A549 (cell line): ENCODE measurements at regions not wholly inside any gene's neighbourhood (a gene's known extent, or its start where the extent isn't known, plus 50 kb on each side); places are given as distances from the start of the nearest gene placed in this dataset.
A peak's percentile ranks its signal among the peaks of the same experiment; 100 is the strongest.

Source experiments
- ATAC-seq, 2 experiments: fragments of 200-7000 bp in 1 of 2; fragments of >200 bp in 1 of 2; cut with Nextera tagmentation in 1 of 2; cut with Tn5 transposase in 1 of 2; 3 replicates each; pipeline versions ENCODE4 v1.8.0 to v1.9.1; 2018 to 2020; ENCODE audit warnings: mild to moderate bottlenecking in 1 of 2, moderate library complexity in 1 of 2
- CTCF ChIA-PET: fragments of 300-600 bp; sonication (Branson Sonifier 250); formaldehyde crosslinking; extraction: SDS; loops from one replicate; lab custom pipeline; 2021; ENCODE audit warnings: antibody characterized with exemption, inconsistent platforms; lab: Yijun Ruan, JAX
- POLR2A ChIA-PET: fragments of 350-600 bp; formaldehyde crosslinking; extraction: SDS; loops from one replicate; lab custom pipeline; 2021; ENCODE audit warnings: antibody characterized with exemption, inconsistent platforms; lab: Yijun Ruan, JAX
- DNase-seq, 2 experiments: peaks; one replicate each; pipeline versions ENCODE4 v3.0.0 to v3.0.0-alpha.2; 2011 to 2016; ENCODE audit warnings: low read depth in 1 of 2, low spot score in 1 of 2
- FAIRE-seq: peaks from 2 replicates; lab custom pipeline; 2011; peaks lifted over from hg19 to GRCh38; lab: Jason Lieb, UNC
- H3K27ac ChIP-seq, 2 experiments: fragments of >200 bp; sonication (Bioruptor Twin); formaldehyde crosslinking; 3 replicates each; pipeline ENCODE4 v1.5.1; 2016 to 2017
- H3K4me1 ChIP-seq: fragments of >200 bp; sonication (Bioruptor Twin); formaldehyde crosslinking; 3 replicates; pipeline ENCODE4 v1.6.1; 2016
- H3K4me2 ChIP-seq: fragments of >200 bp; sonication (Bioruptor Twin); formaldehyde crosslinking; 3 replicates; pipeline ENCODE4 v1.6.1; 2016
- H3K4me3 ChIP-seq: fragments of >200 bp; sonication (Bioruptor Twin); formaldehyde crosslinking; 3 replicates; pipeline ENCODE4 v1.5.1; 2016
- H3K9me3 ChIP-seq: fragments of >200 bp; sonication (Bioruptor Twin); formaldehyde crosslinking; 3 replicates; pipeline ENCODE4 v1.6.1; 2016
- ATOH8 ChIP-seq: fragments of 250-450 bp; sonication (Bioruptor Pico); IDR thresholded peaks from 2 replicates; pipeline ENCODE4 v1.5.0; 2020; ENCODE audit warnings: low read depth, mild to moderate bottlenecking, moderate library complexity
- BHLHE40 ChIP-seq: IDR thresholded peaks from 2 replicates; pipeline ENCODE4 v1.6.1; 2012; ENCODE audit warnings: low read depth, low read length, inconsistent platforms
- CHD2 ChIP-seq: fragments of 150-350 bp; IDR thresholded peaks from 2 replicates; pipeline ENCODE4 v1.6.1; 2014; ENCODE audit warnings: low read length; ENCODE audit not compliant: partially characterized antibody
- CHD4 ChIP-seq: fragments of 200-600 bp; sonication (generic); IDR thresholded peaks from 2 replicates; pipeline ENCODE4 v1.6.1; 2016; ENCODE audit warnings: antibody characterized with exemption, mild to moderate bottlenecking, borderline replicate concordance
- EHF ChIP-seq: fragments of 250-450 bp; sonication (Bioruptor Pico); IDR thresholded peaks from 2 replicates; pipeline ENCODE4 v1.5.0; 2020; ENCODE audit warnings: mild to moderate bottlenecking
- FOSB ChIP-seq: fragments of 250-450 bp; sonication (Bioruptor Pico); IDR thresholded peaks from 2 replicates; pipeline ENCODE4 v1.5.0; 2020; ENCODE audit warnings: mild to moderate bottlenecking, moderate library complexity
- FOSL2 ChIP-seq, 2 experiments: fragments of 450-650 bp in 1 of 2; fragments of >200 bp in 1 of 2; sonication (Bioruptor Twin) in 1 of 2; formaldehyde crosslinking; IDR thresholded peaks; 2 replicates each; pipeline versions ENCODE4 v1.5.0 to v1.6.1; 2016 to 2020; ENCODE audit warnings: mild to moderate bottlenecking in 1 of 2, moderate library complexity in 1 of 2
- FOXS1 ChIP-seq: fragments of 250-450 bp; sonication (Bioruptor Pico); IDR thresholded peaks from 2 replicates; pipeline ENCODE4 v1.5.0; 2020; ENCODE audit warnings: mild to moderate bottlenecking, moderate library complexity
- GATA3 ChIP-seq: IDR thresholded peaks from 2 replicates; pipeline ENCODE4 v1.6.1; 2012; ENCODE audit warnings: borderline replicate concordance
- HDAC2 ChIP-seq: fragments of 200-600 bp; sonication (generic); IDR thresholded peaks from 2 replicates; pipeline ENCODE4 v1.6.1; 2016
- HMGXB4 ChIP-seq: fragments of 250-450 bp; sonication (Bioruptor Pico); IDR thresholded peaks from 2 replicates; pipeline ENCODE4 v1.5.0; 2021; ENCODE audit warnings: mild to moderate bottlenecking, moderate library complexity, borderline replicate concordance
- HOXA7 ChIP-seq: fragments of 250-450 bp; sonication (Bioruptor Pico); IDR thresholded peaks from 2 replicates; pipeline ENCODE4 v1.5.0; 2020; ENCODE audit warnings: mild to moderate bottlenecking, moderate library complexity
- HOXB13 ChIP-seq: fragments of 250-450 bp; sonication (Bioruptor Pico); IDR thresholded peaks from 2 replicates; pipeline ENCODE4 v1.5.0; 2020; ENCODE audit warnings: low read depth, mild to moderate bottlenecking, moderate library complexity
- JUN ChIP-seq, 2 experiments: fragments of >200 bp; sonication (Bioruptor Twin); formaldehyde crosslinking; IDR thresholded peaks; 2 replicates in 1 of 2; 3 replicates in 1 of 2; pipeline ENCODE4 v1.6.1; 2016 to 2017
- JUNB ChIP-seq: fragments of >200 bp; sonication (Bioruptor Twin); formaldehyde crosslinking; IDR thresholded peaks from 2 replicates; pipeline ENCODE4 v1.6.1; 2016
- KDM1A ChIP-seq: fragments of 200-600 bp; sonication (generic); IDR thresholded peaks from 2 replicates; pipeline ENCODE4 v1.6.1; 2016; ENCODE audit warnings: low read depth, mild to moderate bottlenecking
- MAFK ChIP-seq: fragments of 450-650 bp; IDR thresholded peaks from 2 replicates; pipeline ENCODE4 v1.6.1; 2014; ENCODE audit not compliant: partially characterized antibody
- MAZ ChIP-seq: fragments of 150-350 bp; IDR thresholded peaks from 2 replicates; pipeline ENCODE4 v1.6.1; 2014; ENCODE audit warnings: antibody characterized with exemption, low read depth, low read length, borderline replicate concordance
- NFE2L2 ChIP-seq: fragments of 150-350 bp; conservative IDR thresholded peaks from 2 replicates; pipeline ENCODE4 v1.6.1; 2014; ENCODE audit warnings: low read length
- PBX3 ChIP-seq: IDR thresholded peaks from 2 replicates; pipeline ENCODE4 v1.6.1; 2012
- PHF8 ChIP-seq: fragments of 200-600 bp; sonication (generic); IDR thresholded peaks from 2 replicates; pipeline ENCODE4 v1.6.1; 2016; ENCODE audit warnings: low read depth, mild to moderate bottlenecking, antibody characterized with exemption, moderate library complexity, borderline replicate concordance
- RCOR1 ChIP-seq: fragments of 150-350 bp; IDR thresholded peaks from 2 replicates; pipeline ENCODE4 v1.6.1; 2014; ENCODE audit warnings: antibody characterized with exemption, low read length, low read depth
- RNF2 ChIP-seq: fragments of 200-600 bp; sonication (generic); IDR thresholded peaks from 2 replicates; pipeline ENCODE4 v1.6.1; 2016; ENCODE audit warnings: low read depth, mild to moderate bottlenecking, antibody characterized with exemption, moderate library complexity, borderline replicate concordance
- SMC3 ChIP-seq: fragments of >200 bp; sonication (Bioruptor Twin); formaldehyde crosslinking; IDR thresholded peaks from 3 replicates; pipeline ENCODE4 v1.6.1; 2018; ENCODE audit warnings: inconsistent platforms
- SREBF2 ChIP-seq: fragments of 450-650 bp; IDR thresholded peaks from 2 replicates; pipeline ENCODE4 v1.6.1; 2014; ENCODE audit warnings: mild to moderate bottlenecking, moderate library complexity
- ZC3H11A ChIP-seq: fragments of 450-650 bp; IDR thresholded peaks from 2 replicates; pipeline ENCODE4 v1.6.1; 2014; ENCODE audit warnings: antibody characterized with exemption, mild to moderate bottlenecking
- ZFP36 ChIP-seq: fragments of 450-650 bp; IDR thresholded peaks from 2 replicates; pipeline ENCODE4 v1.6.1; 2014; ENCODE audit warnings: borderline replicate concordance; ENCODE audit not compliant: partially characterized antibody
- ZNF302 ChIP-seq: fragments of 250-450 bp; sonication (Bioruptor Pico); IDR thresholded peaks from 2 replicates; pipeline ENCODE4 v1.9.0; 2021; ENCODE audit warnings: inconsistent platforms, mild to moderate bottlenecking, moderate library complexity
- ZSCAN20 ChIP-seq: fragments of 250-450 bp; sonication (Bioruptor Pico); IDR thresholded peaks from 2 replicates; pipeline ENCODE4 v1.8.0; 2022; ENCODE audit warnings: mild to moderate bottlenecking, moderate library complexity
- WGBS: methylation state at CpG from one replicate; pipeline ENCODE4 v1.1.6; 2017; ENCODE audit errors: missing lambda C conversion rate; 5-methylcytosine and 5-hydroxymethylcytosine counted together
- TF ChIP-seq, protein P1 (sequence below): fragments of >200 bp; sonication (Bioruptor Twin); formaldehyde crosslinking; IDR thresholded peaks from 2 replicates; pipeline ENCODE4 v1.6.1; 2016

DNA sequence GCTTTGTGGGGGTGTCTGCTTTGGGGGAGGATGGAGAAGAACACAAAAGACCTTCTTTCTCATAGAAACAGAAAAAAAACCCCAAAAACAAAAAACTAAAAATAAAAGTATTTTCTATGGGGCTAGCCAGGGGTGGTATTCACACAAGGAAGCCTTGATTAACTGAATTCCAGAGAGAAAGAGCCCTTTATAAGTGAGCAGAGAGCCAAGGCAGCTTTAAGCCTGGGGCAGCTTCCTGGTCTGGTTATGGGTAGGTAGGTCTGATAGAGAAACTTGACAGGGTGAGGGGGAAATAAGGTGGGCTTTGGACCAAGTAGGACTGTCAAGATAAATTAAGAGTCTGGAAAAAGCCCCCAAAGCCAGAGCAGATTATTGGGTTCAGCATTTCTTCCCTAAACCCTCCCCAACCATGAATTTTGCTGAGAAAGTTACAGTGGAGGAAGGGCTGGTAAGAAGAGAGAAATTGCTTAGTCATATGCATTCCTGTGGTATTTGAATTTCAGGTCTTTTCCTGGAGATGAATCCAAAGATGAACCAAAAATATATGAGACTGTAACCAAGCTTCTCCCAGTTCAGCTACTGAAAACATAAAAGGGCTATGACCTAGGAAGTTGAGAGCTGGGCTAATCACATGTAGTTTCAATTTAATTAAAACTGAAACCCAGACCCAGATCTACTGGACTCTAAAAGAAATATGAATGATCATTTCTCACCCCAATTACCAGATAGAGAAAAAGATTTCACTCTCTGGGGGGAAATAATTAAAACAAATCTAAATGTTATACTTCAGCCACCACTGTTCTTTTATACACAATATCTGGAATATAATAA lies 144.8 kb downstream of the TBC1D30 start:
- peak; percentile 70 to 76; a peak in 4 of 6 replicates for ATAC-seq
- Histone ChIP-seq H3K9me3 (peaks cover 7% of the 10 kb centered on the region; the same call in 1 of the 3 replicates), H3K4me1 (peaks cover 10% of the 10 kb centered on the region; the same call in 2 of the 3 replicates), H3K4me3 (no peak overlapping the region), H3K4me2 (peak overlapping the region; percentile 31), H3K27ac (peak overlapping the region; percentile 65 to 83)
- TF ChIP-seq PHF8 (no peak), NFE2L2 (peak; percentile 49; the same call in 1 of the 2 replicates), GATA3 (no peak), MAFK (peak; percentile 86), RCOR1 (no peak)
- CTCF ChIA-PET: no interaction called here
- FAIRE-seq: peak; percentile 51
- DNase-seq: peak; percentile 25 to 50
- POLR2A ChIA-PET: no interaction called here

GRCh38 chr12:64976131-64976530 lies 145.0 kb downstream of the WIF1 start:
- TF ChIP-seq ZC3H11A: no peak
- no peak for TF ChIP-seq CHD2
- TF ChIP-seq FOXS1 (CRISPR knock-in tag): no peak
- TF ChIP-seq RNF2: no peak
- TF ChIP-seq FOSB: no peak
- TF ChIP-seq HMGXB4: no peak
- no peak for TF ChIP-seq RCOR1
- no peak for TF ChIP-seq PHF8
- TF ChIP-seq MAZ: no peak
- TF ChIP-seq JUN (IDR thresholded peaks at IDR 0.05): no peak
- TF ChIP-seq ZFP36: no peak
- TF ChIP-seq GATA3: no peak
- TF ChIP-seq KDM1A: no peak
- no peak for TF ChIP-seq JUNB
- no peak for TF ChIP-seq SMC3
- CTCF ChIA-PET: no interaction called here
- no peaks in the 10 kb centered on the region for H3K4me1 ChIP-seq
- POLR2A ChIA-PET: no interaction called here
- no peak overlapping the region for H3K27ac ChIP-seq
- DNase-seq (no peak), ATAC-seq (no peak), FAIRE-seq (no peak)
- H3K4me2 ChIP-seq: no peak overlapping the region
- no peak overlapping the region for H3K4me3 ChIP-seq
- no peaks in the 10 kb centered on the region; the same call in 2 of the 3 replicates for H3K9me3 ChIP-seq

- ATAC-seq: no peak
- POLR2A ChIA-PET: no interaction called here
- WGBS: 2% methylated on average over 3 of the region's 3 CpGs
- CTCF ChIA-PET: no interaction called here
- no peak overlapping the region for H3K4me2 ChIP-seq
- peaks cover 12% of the 10 kb centered on the region; the same call in 1 of the 3 replicates for H3K9me3 ChIP-seq
- H3K4me3 ChIP-seq: no peak overlapping the region
- H3K27ac ChIP-seq: no peak overlapping the region
- no peaks in the 10 kb centered on the region for H3K4me1 ChIP-seq
- no peak for FAIRE-seq
- no peak for DNase-seq
- TF ChIP-seq MAFK (no peak), CHD4 (no peak), ZNF302 (CRISPR knock-in tag) (no peak), JUN (IDR thresholded peaks at IDR 0.05) (no peak), ZSCAN20 (no peak), FOSL2 (IDR thresholded peaks at IDR 0.05) (no peak), FOSL2 (CRISPR knock-in tag; IDR thresholded peaks at IDR 0.05) (no peak), RNF2 (no peak), HOXB13 (CRISPR knock-in tag) (no peak), SREBF2 (no peak), SMC3 (no peak), JUNB (no peak), PBX3 (no peak), ATOH8 (no peak), BHLHE40 (no peak), RCOR1 (no peak), HDAC2 (no peak), EHF (CRISPR knock-in tag) (no peak), HOXA7 (no peak), ZFP36 (no peak)
- TF ChIP-seq, protein P1, sequence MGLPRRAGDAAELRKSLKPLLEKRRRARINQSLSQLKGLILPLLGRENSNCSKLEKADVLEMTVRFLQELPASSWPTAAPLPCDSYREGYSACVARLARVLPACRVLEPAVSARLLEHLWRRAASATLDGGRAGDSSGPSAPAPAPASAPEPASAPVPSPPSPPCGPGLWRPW: no peak
Measured at GRCh38 chr12:64983771-64984278, 137.3 kb downstream of the WIF1 start.
